K562 (cell line): ENCODE measurements at regions not wholly inside any gene's neighbourhood (a gene's known extent, or its start where the extent isn't known, plus 50 kb on each side); places are given as distances from the start of the nearest gene placed in this dataset.
A peak's percentile ranks its signal among the peaks of the same experiment; 100 is the strongest.

Experiments used
- ATAC-seq: fragments of 200-7000 bp; cut with Tn5 transposase; 3 replicates; pipeline ENCODE4 v1.9.1; 2020; ENCODE audit warnings: moderate library complexity
- BruUV-seq: library from RNA; stranded (reverse); fragments of 400-500 nt; replicated peaks from 2 replicates; lab custom pipeline; 2021; lab: Mats Ljungman, UMichigan
- CTCF ChIA-PET: fragments of 300-600 bp; formaldehyde crosslinking; extraction: SDS; loops from one replicate; lab custom pipeline; 2021; ENCODE audit warnings: low intra/inter-chr PET ratio; lab: Yijun Ruan, JAX
- POLR2A ChIA-PET: fragments of 300-600, 350-650 bp; sonication (Branson Sonifier 250); formaldehyde crosslinking; extraction: SDS; loops from one replicate; lab custom pipeline; 2021; ENCODE audit warnings: antibody characterized with exemption, inconsistent platforms; lab: Yijun Ruan, JAX
- DNase-seq, 4 experiments: peaks; one replicate each; pipeline versions ENCODE4 v3.0.0 to v3.0.0-alpha.2; 2011 to 2018; ENCODE audit warnings: low spot score in 3 of 4, mixed read lengths in 3 of 4; ENCODE audit errors: extremely low read depth in 1 of 4
- FAIRE-seq: peaks from 2 replicates; lab custom pipeline; 2011; peaks lifted over from hg19 to GRCh38; lab: Jason Lieb, UNC
- H2AFZ ChIP-seq: 2 replicates; pipeline ENCODE4 v1.6.0; 2011; ENCODE audit warnings: low read depth, low read length, control low read depth, inconsistent platforms
- H3K27ac ChIP-seq: fragments of 200-600 bp; 3 replicates; pipeline ENCODE4 v1.8.0; 2011; ENCODE audit warnings: low read depth, mild to moderate bottlenecking, control low read depth, inconsistent platforms, low read length, moderate library complexity, mixed read lengths; ENCODE audit errors: extremely low read depth
- H3K27me3 ChIP-seq, 2 experiments: fragments of 300-600 bp in 1 of 2; 2 replicates in 1 of 2; 3 replicates in 1 of 2; pipeline versions ENCODE4 v1.6.0 to v1.8.0; 2011; ENCODE audit warnings: inconsistent platforms in 2 of 2, low read length in 2 of 2, mild to moderate bottlenecking in 1 of 2, mixed read lengths in 1 of 2, moderate library complexity in 1 of 2; ENCODE audit not compliant: control insufficient read depth in 2 of 2, insufficient read depth in 2 of 2
- H3K36me3 ChIP-seq: fragments of 300-600 bp; 3 replicates; pipeline ENCODE4 v1.8.0; 2011; ENCODE audit warnings: mild to moderate bottlenecking, low read length, inconsistent platforms; ENCODE audit not compliant: control insufficient read depth, insufficient read depth
- H3K4me1 ChIP-seq, 2 experiments: fragments of 200-600 bp in 1 of 2; replicated peaks in 1 of 2; 2 replicates in 1 of 2; 3 replicates in 1 of 2; pipeline versions ENCODE4 v1.5.1 to v1.8.0; 2011; ENCODE audit warnings: inconsistent platforms in 2 of 2, low read length in 2 of 2, mild to moderate bottlenecking in 1 of 2, mixed read lengths in 1 of 2, moderate library complexity in 1 of 2; ENCODE audit not compliant: control insufficient read depth in 2 of 2, insufficient read depth in 2 of 2
- H3K4me2 ChIP-seq: 2 replicates; pipeline ENCODE4 v1.6.1; 2011; ENCODE audit warnings: low read length, control low read depth, inconsistent platforms, mixed read lengths; ENCODE audit not compliant: insufficient read depth
- H3K4me3 ChIP-seq: fragments of 200-600 bp; sonication (generic), shearing (Covaris generic); 2 replicates; pipeline ENCODE4 v1.5.1; 2016; ENCODE audit warnings: control low read depth, inconsistent platforms
- H3K79me2 ChIP-seq: fragments of 200-600 bp; 3 replicates; pipeline ENCODE4 v1.8.0; 2011; ENCODE audit warnings: low read length, inconsistent platforms; ENCODE audit not compliant: control insufficient read depth, insufficient read depth
- H3K9ac ChIP-seq, 2 experiments: 2 replicates each; pipeline versions ENCODE4 v1.6.0 to v1.6.1; 2011; ENCODE audit warnings: low read depth in 2 of 2, low read length in 2 of 2, control low read depth in 1 of 2, inconsistent platforms in 1 of 2, mild to moderate bottlenecking in 1 of 2, mixed read lengths in 1 of 2; ENCODE audit not compliant: insufficient read depth in 1 of 2
- H3K9me1 ChIP-seq: one replicate; pipeline ENCODE4 v1.6.0; 2011; ENCODE audit warnings: inconsistent platforms, mild to moderate bottlenecking, low read length, moderate library complexity; ENCODE audit not compliant: control insufficient read depth, insufficient read depth
- H3K9me3 ChIP-seq: replicated peaks from 2 replicates; pipeline ENCODE4 v1.5.1; 2011; ENCODE audit warnings: low read depth, low read length, inconsistent platforms; ENCODE audit not compliant: control insufficient read depth, insufficient read depth
- H4K20me1 ChIP-seq: replicated peaks from 2 replicates; pipeline ENCODE4 v1.6.1; 2011; ENCODE audit warnings: low read length, inconsistent platforms, mixed read lengths; ENCODE audit not compliant: control insufficient read depth, insufficient read depth
- GATAD2A ChIP-seq: fragments of 450-650 bp; IDR thresholded peaks from 2 replicates; pipeline ENCODE4 v1.6.1; 2017
- PHB2 ChIP-seq: fragments of 450-650 bp; IDR thresholded peaks from 2 replicates; pipeline ENCODE4 v1.6.1; 2017; ENCODE audit warnings: low read depth
- PHF20 ChIP-seq: fragments of 450-650 bp; IDR thresholded peaks from 2 replicates; pipeline ENCODE4 v1.6.1; 2018; ENCODE audit not compliant: partially characterized antibody
- SPI1 ChIP-seq: IDR thresholded peaks from 2 replicates; pipeline ENCODE4 v1.6.1; 2011; ENCODE audit warnings: low read depth, low read length, control low read depth, borderline replicate concordance
- WHSC1 ChIP-seq: IDR thresholded peaks from one replicate; pipeline ENCODE4 v1.6.1; 2012; ENCODE audit warnings: low read length, control low read depth, inconsistent platforms
- WGBS: fragments of 100-300 bp; shearing (Covaris generic); methylation state at CpG from one replicate; pipeline ENCODE4 v1.1.6; 2016; ENCODE audit warnings: low coverage, mixed read lengths; ENCODE audit not compliant: insufficient coverage; ENCODE audit errors: missing lambda C conversion rate; 5-methylcytosine and 5-hydroxymethylcytosine counted together
- in situ Hi-C: fragments of 300-500 bp; cut with MboI; formaldehyde crosslinking; loops from 4 replicates; pipeline ENCODE4 v1.15.0; 2018; ENCODE audit warnings: inconsistent platforms, mixed read lengths
- intact Hi-C: fragments of 100-400 bp; cut with micrococcal nuclease; formaldehyde crosslinking; loops from 2 replicates; pipeline ENCODE4 v1.14.2; 2022

DNA sequence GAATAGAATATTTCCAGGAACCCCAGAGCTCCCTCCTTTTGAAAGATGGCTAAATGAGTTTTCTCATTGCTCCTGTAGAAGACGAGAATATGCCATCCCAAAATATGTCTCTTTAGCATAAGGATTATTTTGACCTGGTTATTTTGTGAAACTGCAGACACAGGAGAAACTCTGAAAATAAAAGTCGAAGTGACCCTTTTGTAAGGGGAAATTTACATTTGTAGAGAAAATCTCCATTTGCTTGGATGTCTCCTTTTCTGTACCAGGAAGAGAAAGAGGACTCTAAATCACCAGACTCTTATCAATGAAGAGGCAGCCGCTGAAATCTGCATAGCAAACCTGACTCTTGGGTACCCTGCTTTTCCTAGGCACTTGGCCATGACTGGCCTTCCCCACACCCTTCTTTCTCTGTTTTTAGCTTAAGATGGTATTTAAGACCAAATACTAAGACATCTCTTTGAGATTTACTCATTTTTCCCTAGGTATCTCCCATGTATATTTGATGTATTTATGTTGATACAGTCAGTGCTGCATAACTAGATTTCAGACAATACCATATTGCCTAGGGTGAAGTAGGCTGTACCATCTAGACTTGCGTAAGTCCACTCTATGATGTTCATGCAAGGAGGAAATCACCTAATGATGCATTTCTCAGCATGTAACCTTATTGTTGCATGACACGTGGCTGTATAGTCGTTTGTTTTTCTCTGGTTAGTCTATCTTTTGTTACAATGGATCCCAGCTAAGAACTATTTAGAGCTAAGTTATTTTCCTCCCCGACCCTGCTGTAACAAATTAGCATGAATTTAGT lies 98.2 kb upstream of the UBE3A start (continued):
- TF ChIP-seq GATAD2A (no peak), PHB2 (no peak), PHF20 (no peak)
- TF ChIP-seq, all 486 proteins: peak for 0

GRCh38 chr15:25535866-25536265 lies 97.0 kb upstream of the UBE3A start:
- Histone ChIP-seq H3K27me3 (no peaks in the 10 kb centered on the region), H3K9ac (no peak overlapping the region), H3K27ac (no peak overlapping the region), H3K9me3 (no peaks in the 10 kb centered on the region), H3K79me2 (no peaks in the 10 kb centered on the region), H3K4me1 (no peaks in the 10 kb centered on the region), H3K36me3 (no peaks in the 10 kb centered on the region), H3K4me3 (no peak overlapping the region), H3K9me1 (no peaks in the 10 kb centered on the region), H2AFZ (no peak overlapping the region), H3K4me2 (no peak overlapping the region), H4K20me1 (no peaks in the 10 kb centered on the region)
- 0% methylated on average over 5 of the region's 5 CpGs for WGBS
- CTCF ChIA-PET: no interaction called here
- intact Hi-C loops (no loop called here), in situ Hi-C loops (no loop called here)
- POLR2A ChIA-PET: no interaction called here
- no TSS peak for BruUV-seq
- FAIRE-seq (no peak), ATAC-seq (no peak), DNase-seq (no peak)
- no peak for TF ChIP-seq WHSC1
- peak; percentile 87 for TF ChIP-seq SPI1
